Stimulated activated CD4-positive, alpha-beta T cell treated with anti-CD3 and anti-CD28 coated beads, Interleukin-4, amount 100 ng/mL, for 48 hours (primary cell): ENCODE measurements at regions not wholly inside any gene's neighbourhood (a gene's known extent, or its start where the extent isn't known, plus 50 kb on each side); places are given as distances from the start of the nearest gene placed in this dataset.
"Not testable (repeated sequence)": the region's sequence is repeated elsewhere in the genome, so short reads cannot be mapped to it uniquely, and the experiment has no call there.

Source experiments
- DNase-seq, 2 donors: peaks; one replicate each; pipeline ENCODE4 v3.0.0-alpha.2; 2020; ENCODE audit warnings: low read depth in 2 of 2

DNA sequence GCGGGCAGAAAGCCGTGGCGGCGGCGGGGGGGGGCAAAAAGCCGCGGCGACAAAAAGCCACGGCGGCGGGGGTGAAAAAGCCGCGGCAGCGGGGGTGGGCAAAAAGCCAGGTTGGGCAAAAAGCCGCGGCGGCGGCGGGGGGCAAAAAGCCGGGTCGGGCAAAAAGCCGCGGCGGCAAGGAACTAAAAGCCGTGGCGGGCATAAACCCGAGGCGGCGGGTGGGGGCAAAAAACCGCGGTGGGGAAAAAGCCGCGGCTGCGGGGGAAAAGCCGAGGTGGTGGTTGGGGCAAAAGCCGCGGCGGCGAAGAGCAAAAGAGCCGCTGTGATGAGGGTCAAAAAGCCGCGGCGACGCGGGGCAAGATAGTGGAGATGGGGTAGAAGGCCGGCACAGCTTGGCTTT is 1834.2 kb downstream of the FOXD4L5 start:
- DNase-seq = not testable (repeated sequence)

DNA sequence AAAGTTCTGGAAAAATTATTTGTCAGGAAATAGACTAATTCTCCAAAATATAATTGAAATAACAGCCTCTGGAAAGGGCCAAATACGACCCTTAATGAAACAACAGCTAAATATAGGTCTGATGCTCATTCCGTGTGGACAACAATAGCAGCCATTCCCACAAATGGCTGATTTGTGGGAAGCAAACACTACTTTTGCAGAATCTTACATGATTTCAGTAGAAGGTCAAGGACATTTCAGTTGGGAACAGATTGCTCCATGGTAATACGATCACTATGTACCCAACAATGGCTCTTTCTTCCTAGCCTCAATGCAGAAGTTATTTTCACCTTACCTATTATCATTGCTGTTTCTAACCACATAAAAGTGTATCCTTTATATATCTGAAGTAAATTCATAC is 1859.9 kb downstream of the FOXD4L5 start:
- not testable (repeated sequence) for DNase-seq

DNA sequence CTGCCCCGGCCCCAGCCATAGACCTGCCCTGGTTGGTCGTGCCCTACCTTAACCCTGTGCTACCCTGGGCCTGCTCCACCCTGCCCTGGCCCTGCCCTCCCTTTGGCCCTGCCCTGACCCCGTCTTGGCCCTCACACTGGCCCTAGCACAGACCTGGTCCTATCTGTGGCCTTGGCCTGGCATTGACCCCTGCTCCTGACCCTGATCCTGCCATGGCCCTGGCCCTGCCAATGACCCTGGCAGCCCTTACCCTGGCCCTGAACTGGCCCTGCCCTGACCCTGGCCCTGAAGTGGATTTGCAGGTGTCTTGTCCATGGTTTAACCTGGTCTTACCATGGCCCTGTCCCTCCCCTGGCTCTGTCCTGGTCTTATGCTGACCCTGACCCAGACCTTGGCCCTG is 1894.1 kb downstream of the FOXD4L5 start:
- not testable (repeated sequence) for DNase-seq

GRCh38 chr9:63385479-63385878 is 1899.5 kb downstream of the FOXD4L5 start:
- not testable (repeated sequence) for DNase-seq

GRCh38 chr9:63379864-63380263 is 1905.1 kb downstream of the FOXD4L5 start:
- not testable (repeated sequence) for DNase-seq

- not testable (repeated sequence) for DNase-seq
Observed at GRCh38 chr9:63354219-63354618, 1930.8 kb downstream of the FOXD4L5 start.

DNA sequence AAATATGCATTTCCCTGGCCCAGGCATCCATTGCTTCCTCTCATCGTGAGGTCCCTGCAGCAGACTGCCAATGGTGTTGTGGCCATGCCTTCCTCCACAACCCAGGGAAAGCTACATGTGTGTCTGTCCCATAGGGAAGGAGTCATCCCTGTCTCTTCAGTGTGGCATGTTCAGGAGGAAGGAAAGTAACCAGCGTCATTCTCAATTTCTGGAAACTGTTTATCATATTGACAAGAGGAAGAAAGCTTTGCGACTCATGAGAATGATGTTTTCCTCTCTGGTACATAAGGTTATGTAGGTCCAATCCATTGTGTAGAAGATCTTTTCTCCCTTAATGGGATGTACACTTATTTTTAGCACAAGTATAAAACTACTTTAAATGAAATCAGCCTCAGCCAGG is 1937.7 kb downstream of the FOXD4L5 start:
- DNase-seq = not testable (repeated sequence)

- peak in 1 of 2 donors; percentile 6 for DNase-seq
Observed at GRCh38 chr9:63346310-63347048, 1938.5 kb downstream of the FOXD4L5 start.

GRCh38 chr9:63344408-63344807 is 1940.6 kb downstream of the FOXD4L5 start:
- DNase-seq = not testable (repeated sequence)

DNA sequence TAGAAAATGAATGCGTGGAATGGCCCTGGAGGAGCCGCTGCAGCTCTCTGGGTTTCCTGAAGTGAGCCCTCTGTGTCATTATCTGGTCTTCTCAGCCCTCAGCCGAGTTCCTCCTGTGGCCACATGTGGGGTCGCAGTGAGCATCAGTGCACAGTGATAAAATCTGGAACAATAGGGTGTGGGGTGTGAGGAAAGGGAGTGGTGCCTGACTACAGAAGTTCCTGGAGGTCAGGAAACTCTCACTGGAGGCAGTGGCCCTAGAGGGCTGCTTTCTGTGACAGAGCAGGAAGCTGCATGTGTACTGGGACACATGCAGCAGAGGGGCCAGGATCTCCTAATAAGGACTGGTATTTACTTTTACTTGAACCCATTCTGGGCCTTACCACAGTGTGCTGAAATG is 1942.5 kb downstream of the FOXD4L5 start:
- DNase-seq = not testable (repeated sequence)

- DNase-seq = not testable (repeated sequence)
Observed at GRCh38 chr9:63337899-63338604, 1947.0 kb downstream of the FOXD4L5 start.

DNA sequence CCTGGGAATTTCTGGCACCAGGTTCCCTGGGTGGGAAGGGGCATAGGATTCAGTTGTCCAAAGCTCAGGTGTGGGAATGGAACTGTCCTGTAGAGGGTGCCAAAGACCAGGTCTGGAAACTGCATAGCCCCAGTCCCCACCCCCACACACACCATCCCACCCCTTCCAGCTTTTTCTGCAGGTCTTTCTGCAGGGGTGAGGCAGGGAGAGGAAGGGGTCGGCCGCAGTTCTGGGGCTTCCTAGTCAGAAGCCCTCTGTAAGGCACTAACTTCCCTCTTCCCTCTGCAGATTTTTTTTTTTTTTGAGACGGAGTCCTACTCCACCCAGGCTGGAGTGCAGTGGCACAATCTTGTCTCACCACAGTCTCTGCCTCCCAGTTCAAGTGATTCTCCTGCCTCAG is 1949.7 kb downstream of the FOXD4L5 start:
- not testable (repeated sequence) for DNase-seq

- DNase-seq = not testable (repeated sequence)
Observed at GRCh38 chr9:63334187-63334586, 1950.8 kb downstream of the FOXD4L5 start.

DNA sequence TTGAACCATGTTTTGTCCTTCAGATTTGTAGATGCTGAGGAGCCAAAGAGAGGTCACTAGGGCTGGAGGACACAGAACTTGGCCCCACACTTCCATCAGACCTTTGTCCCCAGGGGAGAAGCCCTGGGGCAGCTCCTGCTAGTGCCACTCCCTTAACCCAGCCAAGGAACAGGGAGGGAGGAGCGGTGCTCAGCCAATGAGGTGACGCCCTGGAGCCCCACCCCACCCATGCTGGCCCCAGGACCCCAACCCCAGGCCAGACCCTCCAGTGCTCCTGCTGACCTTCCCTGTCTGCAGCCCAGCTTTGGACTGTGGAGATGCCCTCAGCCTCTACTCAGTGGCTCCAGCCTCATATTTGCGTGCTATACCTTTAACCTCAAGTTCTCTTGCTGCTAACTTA is 1951.9 kb downstream of the FOXD4L5 start:
- not testable (repeated sequence) for DNase-seq

DNA sequence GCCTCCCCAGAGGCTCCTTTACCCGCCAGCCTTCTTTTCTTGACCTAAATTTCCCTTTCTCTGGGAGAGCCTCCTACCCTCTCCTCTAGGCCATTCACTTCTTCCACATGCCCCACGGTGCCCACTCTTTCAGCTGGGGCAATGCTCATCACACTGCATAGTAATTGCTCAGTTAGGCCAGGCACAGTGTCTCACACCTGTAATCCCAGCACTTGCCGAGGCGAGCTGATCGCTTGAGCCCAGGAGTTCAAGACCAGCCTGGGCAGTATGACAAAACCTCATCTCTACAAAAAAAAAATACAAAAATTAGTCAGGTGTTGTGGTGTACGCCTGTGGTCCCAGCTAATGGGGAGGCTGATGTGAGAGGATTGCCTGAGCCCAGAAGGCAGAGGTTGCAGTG is 1956.7 kb downstream of the FOXD4L5 start:
- not testable (repeated sequence) for DNase-seq

GRCh38 chr9:63327211-63327610 is 1957.8 kb downstream of the FOXD4L5 start:
- not testable (repeated sequence) for DNase-seq

GRCh38 chr9:63326665-63327064 is 1958.3 kb downstream of the FOXD4L5 start:
- not testable (repeated sequence) for DNase-seq

GRCh38 chr9:63325696-63326095 is 1959.3 kb downstream of the FOXD4L5 start:
- not testable (repeated sequence) for DNase-seq

GRCh38 chr9:63318093-63318492 is 1966.9 kb downstream of the FOXD4L5 start:
- not testable (repeated sequence) for DNase-seq

GRCh38 chr9:63315387-63315786 is 1969.6 kb downstream of the FOXD4L5 start:
- not testable (repeated sequence) for DNase-seq

GRCh38 chr9:63296848-63297247 is 1988.2 kb downstream of the FOXD4L5 start:
- not testable (repeated sequence) for DNase-seq

DNA sequence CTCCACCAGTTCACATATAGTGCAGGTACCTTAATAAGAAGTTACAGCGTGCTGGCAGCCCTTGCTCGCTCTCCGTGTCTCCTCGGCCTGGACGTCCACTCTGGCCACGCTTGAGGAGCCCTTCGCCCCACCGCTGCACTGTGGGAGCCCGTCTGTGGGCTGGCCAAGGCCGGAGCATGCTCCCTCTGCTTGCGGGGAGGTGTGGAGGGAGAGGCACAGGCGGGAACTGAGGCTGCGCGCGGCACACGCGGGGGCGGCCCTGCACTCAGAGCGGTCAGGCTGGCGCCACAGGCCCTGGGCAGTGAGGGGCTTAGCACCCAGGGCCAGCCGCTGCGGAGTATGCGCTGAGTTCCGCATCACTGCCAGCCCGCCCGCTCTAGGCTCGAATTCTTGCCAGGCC is 1988.6 kb downstream of the FOXD4L5 start:
- not testable (repeated sequence) for DNase-seq

GRCh38 chr9:63289971-63290370 is 1995.0 kb downstream of the FOXD4L5 start:
- DNase-seq = not testable (repeated sequence)
